GM12878 (cell line): ENCODE measurements at regions not wholly inside any gene's neighbourhood (a gene's known extent, or its start where the extent isn't known, plus 50 kb on each side); places are given as distances from the start of the nearest gene placed in this dataset.

Source experiments
- CHD1 ChIP-seq: IDR thresholded peaks from 2 replicates; pipeline ENCODE4 v1.6.1; 2012; ENCODE audit warnings: low read depth, low read length, improper control_type of control experiment
- CTCF ChIP-seq, 3 experiments: IDR thresholded peaks in 2 of 3; conservative IDR thresholded peaks in 1 of 3; 2 replicates each; pipeline ENCODE4 v1.5.1; 2011; ENCODE audit warnings: low read depth in 3 of 3, low read length in 3 of 3, mild to moderate bottlenecking in 3 of 3, control low read depth in 2 of 3, moderate library complexity in 2 of 3, inconsistent platforms in 1 of 3, mixed read lengths in 1 of 3; ENCODE audit not compliant: control insufficient read depth in 2 of 3, insufficient read depth in 1 of 3; ENCODE audit errors: extremely low read depth in 1 of 3
- FOXM1 ChIP-seq: IDR thresholded peaks from 2 replicates; pipeline ENCODE4 v1.6.1; 2012; ENCODE audit warnings: low read depth, mild to moderate bottlenecking, inconsistent platforms, low read length, moderate library complexity
- JUND ChIP-seq: IDR thresholded peaks from 2 replicates; pipeline ENCODE4 v1.6.1; 2012; ENCODE audit warnings: low read depth, mild to moderate bottlenecking, low read length, improper control_type of control experiment, moderate library complexity
- NFXL1 ChIP-seq: fragments of 450-650 bp; IDR thresholded peaks from 2 replicates; pipeline ENCODE4 v1.6.1; 2017; ENCODE audit warnings: antibody characterized with exemption, mild to moderate bottlenecking, borderline replicate concordance
- POU2F2 ChIP-seq: IDR thresholded peaks from 3 replicates; pipeline ENCODE4 v1.6.1; 2011; ENCODE audit warnings: low read depth, mild to moderate bottlenecking, low read length, borderline replicate concordance
- RAD21 ChIP-seq: IDR thresholded peaks from 2 replicates; pipeline ENCODE4 v1.6.1; 2011; ENCODE audit warnings: mild to moderate bottlenecking, low read depth, low read length, moderate library complexity; ENCODE audit not compliant: insufficient read depth
- REST ChIP-seq: IDR thresholded peaks from 2 replicates; pipeline ENCODE4 v1.6.1; 2012; ENCODE audit warnings: mild to moderate bottlenecking, low read depth, low read length
- STAT1 ChIP-seq: fragments of 450-650 bp; conservative IDR thresholded peaks from 2 replicates; pipeline ENCODE4 v1.6.1; 2014; ENCODE audit warnings: antibody characterized with exemption, mild to moderate bottlenecking
- YY1 ChIP-seq: IDR thresholded peaks from 2 replicates; pipeline ENCODE4 v1.6.1; 2011; ENCODE audit warnings: low read depth, mild to moderate bottlenecking, low read length

GRCh38 chr11:71158936-71159335, 93.4 kb downstream of the SHANK2 start:
- TF ChIP-seq JUND (no peak), REST (no peak), CTCF (IDR thresholded peaks at IDR 0.05 in 2 of 3, conservative IDR thresholded peaks at IDR 0.05 in 1 of 3; ENCODE audit: control insufficient read depth in 2 of 3, extremely low read depth in 1 of 3, insufficient read depth in 1 of 3, low read depth in 3 of 3, low read length in 3 of 3) (no peak), STAT1 (no peak), CHD1 (no peak), YY1 (no peak), FOXM1 (no peak), POU2F2 (no peak), RAD21 (no peak), NFXL1 (no peak)
